HG03159 (cell line): ENCODE measurements at regions not wholly inside any gene's neighbourhood (a gene's known extent, or its start where the extent isn't known, plus 50 kb on each side); places are given as distances from the start of the nearest gene placed in this dataset.
"Not testable (repeated sequence)": the region's sequence is repeated elsewhere in the genome, so short reads cannot be mapped to it uniquely, and the experiment has no call there.

Experiments used
- ATAC-seq: cut with Tn5 transposase; IDR thresholded peaks from one replicate; pipeline ENCODE4 v1.9.1; 2021; ENCODE audit warnings: mild to moderate bottlenecking, moderate library complexity; ENCODE audit not compliant: unreplicated experiment

DNA sequence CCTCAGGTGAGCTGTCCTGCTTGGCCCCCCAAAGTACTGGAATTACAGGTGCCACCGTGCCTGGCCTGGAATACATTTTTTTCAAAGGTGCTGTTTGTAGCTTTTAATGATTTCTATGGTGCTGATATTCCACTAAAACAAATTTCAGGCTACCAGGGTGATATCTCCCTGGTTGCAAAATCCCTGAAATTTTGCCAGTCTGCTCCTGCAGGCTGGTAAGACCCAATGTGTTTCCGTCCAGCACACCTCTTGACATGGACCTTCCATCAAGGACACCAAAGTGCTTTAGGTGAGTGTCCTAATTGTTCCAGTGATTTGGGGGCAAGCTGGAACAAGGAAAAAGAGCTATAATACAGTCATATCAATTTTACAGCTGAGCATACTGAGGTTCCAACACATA is 69.8 kb upstream of the KMT2C start:
- no peak for ATAC-seq

DNA sequence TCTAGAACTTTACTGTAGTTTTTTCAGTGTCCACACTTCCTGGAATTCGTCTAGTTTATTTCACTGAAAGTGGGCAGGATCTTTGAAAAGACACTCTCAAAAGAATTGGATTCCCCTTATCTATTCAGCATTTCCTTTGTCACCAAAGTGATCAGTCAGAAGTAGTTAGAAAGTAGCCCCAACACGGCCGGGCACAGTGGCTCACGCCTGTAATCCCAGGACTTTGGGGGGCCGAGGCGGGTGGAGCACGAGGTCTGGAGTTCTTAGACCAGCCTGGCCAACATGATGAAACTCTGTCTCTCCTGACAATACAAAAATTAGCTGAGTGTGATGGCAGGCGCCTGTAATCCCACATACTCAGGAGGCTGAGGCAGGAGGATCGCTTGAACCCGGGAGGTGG is 69.0 kb upstream of the KMT2C start:
- no peak for ATAC-seq

DNA sequence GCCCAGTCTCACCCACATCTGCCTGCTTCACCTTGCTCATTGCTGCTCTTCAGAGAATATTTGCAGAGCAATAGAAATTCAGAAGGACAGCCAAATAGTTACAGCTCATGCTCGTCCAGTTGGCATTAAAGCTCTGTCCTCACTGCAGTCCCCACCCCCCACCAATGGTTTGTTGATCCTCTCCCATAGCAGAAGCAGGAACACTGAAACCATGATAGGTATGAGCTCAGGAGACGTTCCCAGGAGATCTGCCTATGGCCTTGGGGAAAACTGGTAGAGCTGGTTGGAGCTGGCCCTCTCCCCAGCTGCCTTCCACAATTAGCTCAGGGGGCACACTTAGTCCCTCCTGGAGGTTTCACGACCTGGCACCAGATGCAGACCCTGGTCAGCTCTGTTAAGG is 68.6 kb upstream of the KMT2C start:
- no peak for ATAC-seq

DNA sequence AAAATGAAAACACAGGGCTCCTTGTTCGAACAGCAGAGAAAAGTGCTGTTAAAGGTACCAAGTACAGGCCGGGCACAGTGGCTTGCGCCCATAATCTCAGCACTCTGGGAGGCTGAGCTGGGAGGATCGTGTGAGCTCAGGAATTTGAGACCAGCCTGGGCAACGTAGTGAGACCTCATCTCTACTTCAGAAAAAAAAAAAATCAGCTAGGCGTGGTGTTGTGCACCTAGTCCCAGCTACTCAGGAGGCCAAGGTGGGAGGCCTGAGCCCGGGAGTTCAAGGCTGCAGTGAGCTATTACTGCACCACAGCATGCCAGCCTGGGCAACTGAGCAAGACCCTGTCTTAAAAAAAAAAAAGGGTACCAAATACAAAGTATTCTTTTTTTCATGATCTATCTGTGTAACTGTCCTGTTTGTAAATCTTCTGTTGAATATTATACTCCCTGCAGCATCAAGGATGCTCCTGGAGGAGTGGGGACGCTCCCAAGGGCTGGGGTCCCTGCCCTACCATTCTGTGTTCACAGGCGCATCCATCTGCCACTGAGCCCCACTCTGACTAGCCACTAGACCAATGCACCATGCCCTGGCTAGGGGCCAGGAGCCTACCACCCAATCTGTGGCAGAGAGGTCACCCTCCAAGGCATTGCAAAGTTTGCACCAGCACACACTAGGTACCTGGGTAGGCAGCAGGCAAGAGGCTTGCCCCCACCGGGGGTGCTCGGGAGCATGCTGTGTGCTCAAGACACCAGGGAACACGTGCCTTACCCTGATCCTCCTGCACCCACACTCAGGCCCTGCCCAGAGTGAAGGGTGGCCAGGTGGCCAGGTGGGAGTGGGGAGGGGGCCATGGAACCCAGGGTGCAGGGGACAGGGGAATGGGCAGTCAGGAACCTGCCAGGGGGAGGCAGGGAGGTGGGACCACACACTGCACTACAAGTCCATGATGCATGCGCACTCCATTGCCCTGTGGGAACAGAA is 67.3 kb upstream of the KMT2C start:
- no peak for ATAC-seq

DNA sequence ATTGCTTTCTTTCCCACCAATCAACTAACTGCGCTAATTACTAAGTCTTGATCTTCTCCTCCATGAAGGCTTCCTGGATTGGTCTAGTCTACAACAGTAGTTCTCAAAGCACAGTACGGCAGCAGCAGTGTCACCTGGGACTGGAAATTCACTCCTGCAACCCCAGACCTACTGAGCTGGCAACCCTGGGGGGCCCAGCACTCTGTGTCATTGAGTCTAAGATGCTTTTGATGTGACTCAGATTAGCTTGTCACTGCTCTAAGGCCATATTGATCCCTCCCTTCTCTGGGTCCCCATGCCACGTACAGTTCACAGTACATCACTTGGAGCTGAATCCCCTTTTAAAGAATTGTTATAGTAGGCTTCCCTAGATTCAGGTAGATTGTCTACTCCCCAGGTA is 65.7 kb upstream of the KMT2C start:
- no peak for ATAC-seq

DNA sequence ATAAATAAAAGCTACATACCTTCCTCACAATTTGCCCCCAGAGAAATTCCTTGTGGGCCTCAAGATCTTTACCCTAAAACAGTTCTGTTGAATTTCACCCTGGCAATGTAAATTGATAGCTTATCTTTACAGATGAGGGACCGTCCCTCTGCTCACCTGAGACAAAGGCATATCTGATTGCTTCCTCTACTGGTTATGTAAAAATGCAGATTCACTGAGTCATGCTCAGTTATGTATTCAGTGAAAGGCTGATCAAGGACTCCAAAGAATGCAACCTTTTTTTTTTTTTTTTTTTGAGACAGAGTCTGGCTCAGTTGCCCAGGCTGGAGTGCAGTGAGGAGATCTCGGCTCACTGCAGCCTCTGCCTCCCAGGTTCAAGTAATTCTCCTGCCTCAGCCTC is 64.2 kb upstream of the KMT2C start:
- ATAC-seq, result not testable (repeated sequence)

DNA sequence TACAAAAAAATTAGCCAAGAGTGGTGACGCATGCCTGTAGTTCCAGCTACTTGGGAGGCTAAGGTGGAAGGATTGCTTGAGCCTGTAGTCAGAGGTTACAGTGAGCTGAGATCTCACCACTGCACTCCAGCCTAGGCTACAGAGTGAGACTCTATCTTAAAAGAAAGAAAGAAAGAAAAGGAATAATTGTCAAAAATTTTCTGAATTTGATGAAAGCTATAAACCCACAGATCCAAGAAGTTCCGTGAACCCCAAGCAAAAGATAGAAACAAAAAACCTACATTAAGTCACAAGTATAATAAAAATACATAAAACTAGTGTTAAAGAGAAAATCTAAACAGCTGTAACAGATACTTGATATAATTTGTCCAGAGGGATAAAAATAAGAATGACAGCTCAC is 60.1 kb upstream of the KMT2C start:
- ATAC-seq, result no peak

DNA sequence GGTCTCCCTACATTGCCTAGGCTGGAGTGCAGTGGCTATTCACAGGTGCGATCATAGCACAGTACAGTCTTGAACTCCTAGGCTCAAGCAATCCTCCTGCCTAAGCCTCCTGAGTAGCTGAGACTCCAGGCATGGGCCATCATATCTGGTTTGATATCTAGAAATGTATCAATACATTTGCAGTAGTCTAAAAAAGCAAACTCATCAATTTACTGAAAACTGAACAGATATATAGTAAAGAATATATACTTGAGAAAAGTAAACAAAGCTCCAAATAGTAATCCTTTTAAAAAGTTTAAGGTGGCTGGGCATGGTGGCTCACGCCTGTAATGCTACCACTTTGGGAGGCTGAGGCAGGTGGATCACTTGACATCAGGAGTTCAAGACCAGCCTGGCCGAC is 57.1 kb upstream of the KMT2C start:
- ATAC-seq, result no peak

DNA sequence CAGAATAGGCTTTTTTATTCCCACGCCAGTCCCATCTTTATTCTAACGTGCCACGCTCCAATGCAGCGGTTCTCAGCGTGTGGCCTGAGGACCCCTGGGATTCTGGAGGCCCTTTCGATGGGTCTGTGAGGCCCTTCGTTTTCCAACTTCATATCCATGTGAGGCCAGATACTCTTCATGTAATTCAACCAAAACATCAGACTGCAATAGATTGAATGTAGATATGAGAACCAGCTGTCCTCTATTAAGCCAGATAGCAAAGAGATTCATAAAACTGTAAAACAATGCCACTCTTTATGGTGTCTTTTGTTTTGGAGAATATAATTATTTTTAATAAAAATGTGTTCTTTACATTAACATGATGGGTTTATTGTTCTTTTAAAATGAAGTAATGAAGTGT is 53.2 kb upstream of the KMT2C start:
- ATAC-seq, result no peak

DNA sequence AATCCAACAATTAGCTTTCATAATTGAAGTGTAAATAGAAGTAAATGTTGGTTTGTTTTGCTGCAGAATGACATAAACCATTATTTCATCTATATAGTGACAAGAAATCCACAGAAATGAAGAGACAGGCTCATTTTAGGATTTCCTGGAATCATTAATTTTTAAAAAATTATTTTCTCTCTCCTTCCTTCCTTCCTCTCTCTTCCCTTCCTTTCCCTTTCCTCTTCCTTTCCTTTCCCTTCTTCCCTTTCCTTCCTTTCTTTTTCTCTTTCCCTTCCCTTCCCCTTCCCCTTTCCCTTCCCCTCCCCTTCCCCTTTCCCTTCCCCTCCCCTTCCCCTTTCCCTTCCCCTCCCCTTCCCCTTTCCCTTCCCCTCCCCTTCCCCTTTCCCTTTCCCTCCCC is 51.2 kb upstream of the KMT2C start:
- no peak for ATAC-seq

DNA sequence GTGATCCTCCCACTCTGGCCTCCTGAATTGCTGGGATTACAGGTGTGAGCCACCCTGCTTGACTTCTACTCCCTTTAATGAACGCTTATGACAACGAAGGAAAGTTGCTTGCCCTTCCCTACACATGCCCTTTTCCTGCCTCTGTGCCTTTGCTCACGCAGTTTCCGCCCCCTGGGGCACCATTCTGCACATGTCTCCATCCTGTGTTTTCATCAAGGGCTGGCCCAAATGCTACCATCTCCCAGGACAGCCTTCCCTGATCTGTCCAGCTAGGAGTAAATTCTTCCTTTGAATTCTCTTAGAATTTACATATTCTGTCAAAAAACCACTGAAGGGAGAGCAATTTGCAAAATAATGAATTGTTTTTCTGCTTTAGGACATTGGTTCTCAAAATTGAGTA is 50.0 kb upstream of the KMT2C start:
- ATAC-seq, result no peak
